HCT116 (cell line): ENCODE measurements at regions not wholly inside any gene's neighbourhood (a gene's known extent, or its start where the extent isn't known, plus 50 kb on each side); places are given as distances from the start of the nearest gene placed in this dataset.

ENCODE experiments used
- ATAC-seq: fragments of 200-7000 bp; cut with Tn5 transposase; 2 replicates; pipeline ENCODE4 v1.9.1; 2020; ENCODE audit warnings: mild to moderate bottlenecking, moderate library complexity
- BruUV-seq: library from RNA; stranded (reverse); fragments of 400-500 nt; replicated peaks from 2 replicates; lab custom pipeline; 2021; lab: Mats Ljungman, UMichigan
- CTCF ChIA-PET: fragments of 300-600 bp; sonication (Branson Sonifier 250); formaldehyde crosslinking; loops from one replicate; lab custom pipeline; 2021; ENCODE audit warnings: antibody characterized with exemption; lab: Charles Lee
- POLR2A ChIA-PET: fragments of 300-600, 350-600 bp; sonication (Branson Sonifier 250); formaldehyde crosslinking; loops from one replicate; lab custom pipeline; 2021; ENCODE audit warnings: antibody characterized with exemption; lab: Charles Lee
- RAD21 ChIA-PET, 2 experiments: fragments of 300-600 bp; sonication (Branson Sonifier 250); formaldehyde crosslinking; loops; one replicate each; lab custom pipeline; 2023; ENCODE audit warnings: low total read pairs in 2 of 2; ENCODE audit not compliant: uncharacterized antibody in 2 of 2, unreplicated experiment in 2 of 2, low non-redundant PET in 1 of 2; lab: Charles Lee
- DNase-seq: peaks from one replicate; pipeline ENCODE4 v3.0.0-alpha.2; 2010; ENCODE audit warnings: low read depth, low spot score
- H2AFZ ChIP-seq: fragments of 200-600 bp; shearing (Covaris generic), sonication (generic); 2 replicates; pipeline ENCODE4 v1.6.1; 2017; ENCODE audit warnings: low read depth, mixed run types, mixed read lengths, antibody characterized with exemption, low read length; ENCODE audit not compliant: poor library complexity, severe bottlenecking
- H3K27ac ChIP-seq: 2 replicates; pipeline ENCODE4 v1.5.1; 2012; ENCODE audit warnings: low read depth, low read length
- H3K27me3 ChIP-seq: fragments of 200-600 bp; sonication (generic); 2 replicates; pipeline ENCODE4 v1.6.1; 2016; ENCODE audit warnings: mixed run types, low read length, mixed read lengths; ENCODE audit not compliant: insufficient read depth
- H3K36me3 ChIP-seq, 2 experiments: fragments of 200-500 bp in 1 of 2; fragments of 200-600 bp in 1 of 2; sonication (Bioruptor generic) in 1 of 2; sonication (generic) in 1 of 2; 2 replicates each; pipeline versions ENCODE4 v1.5.1 to v1.6.1; 2014 to 2016; ENCODE audit warnings: low read length in 2 of 2, inconsistent platforms in 1 of 2, mixed read lengths in 1 of 2, mixed run types in 1 of 2; ENCODE audit not compliant: insufficient read depth in 2 of 2, control insufficient read depth in 1 of 2
- H3K4me1 ChIP-seq, 2 experiments: fragments of 200-600 bp in 1 of 2; sonication (generic) in 1 of 2; 2 replicates each; pipeline versions ENCODE4 v1.5.1 to v1.6.1; 2012 to 2017; ENCODE audit warnings: low read length in 2 of 2, inconsistent platforms in 1 of 2, mild to moderate bottlenecking in 1 of 2, mixed read lengths in 1 of 2, mixed run types in 1 of 2, moderate library complexity in 1 of 2; ENCODE audit not compliant: insufficient read depth in 2 of 2, control insufficient read depth in 1 of 2
- H3K4me2 ChIP-seq: fragments of 200-600 bp; sonication (generic); 2 replicates; pipeline ENCODE4 v1.6.1; 2017; ENCODE audit warnings: mixed run types, low read length, mixed read lengths
- H3K4me3 ChIP-seq, 2 experiments: fragments of 200-600 bp in 1 of 2; sonication (generic) in 1 of 2; replicated peaks in 1 of 2; 2 replicates each; pipeline ENCODE4 v1.5.1; 2011 to 2016; ENCODE audit warnings: low read length in 2 of 2, control low read depth in 1 of 2, low read depth in 1 of 2, mild to moderate bottlenecking in 1 of 2, mixed read lengths in 1 of 2, mixed run types in 1 of 2
- H3K79me2 ChIP-seq: fragments of 200-600 bp; sonication (generic); 2 replicates; pipeline ENCODE4 v1.6.1; 2017; ENCODE audit warnings: mild to moderate bottlenecking, mixed run types, low read length, moderate library complexity, mixed read lengths; ENCODE audit not compliant: insufficient read depth
- H3K9ac ChIP-seq: fragments of 200-600 bp; sonication (generic); 2 replicates; pipeline ENCODE4 v1.6.1; 2016; ENCODE audit warnings: low read length, mixed read lengths
- H3K9me2 ChIP-seq: fragments of 200-600 bp; sonication (generic), shearing (Covaris generic); 2 replicates; pipeline ENCODE4 v1.6.1; 2017; ENCODE audit warnings: mixed run types, mild to moderate bottlenecking, moderate library complexity; ENCODE audit not compliant: insufficient read depth
- H3K9me3 ChIP-seq, 2 experiments: fragments of 200-500 bp in 1 of 2; fragments of 200-600 bp in 1 of 2; sonication (Bioruptor generic) in 1 of 2; sonication (generic) in 1 of 2; 2 replicates each; pipeline ENCODE4 v1.6.1; 2014 to 2017; ENCODE audit warnings: low read length in 2 of 2, mixed read lengths in 2 of 2, inconsistent platforms in 1 of 2, low read depth in 1 of 2, mild to moderate bottlenecking in 1 of 2, mixed run types in 1 of 2, moderate library complexity in 1 of 2; ENCODE audit not compliant: control insufficient read depth in 1 of 2, insufficient read depth in 1 of 2
- H4K20me1 ChIP-seq: fragments of 200-600 bp; sonication (generic), shearing (Covaris generic); 2 replicates; pipeline ENCODE4 v1.6.1; 2017; ENCODE audit warnings: mixed run types, mild to moderate bottlenecking, moderate library complexity; ENCODE audit not compliant: insufficient read depth
- ELF1 ChIP-seq: IDR thresholded peaks from 2 replicates; pipeline ENCODE4 v1.6.1; 2012; ENCODE audit warnings: low read depth, borderline replicate concordance
- EZH2 ChIP-seq: fragments of 200-600 bp; sonication (generic); IDR thresholded peaks from 2 replicates; pipeline ENCODE4 v1.6.1; 2017; ENCODE audit warnings: antibody characterized with exemption, mixed run types
- FOSL1 ChIP-seq: IDR thresholded peaks from 2 replicates; pipeline ENCODE4 v1.6.1; 2012; ENCODE audit warnings: low read depth
- ZFX ChIP-seq: fragments of 450-650 bp; IDR thresholded peaks from 2 replicates; pipeline ENCODE4 v1.6.1; 2017
- intact Hi-C: fragments of 100-400 bp; cut with micrococcal nuclease; formaldehyde crosslinking; loops from 2 replicates; pipeline ENCODE4 v1.10.0; 2022
- TF ChIP-seq, protein P1 (sequence below): IDR thresholded peaks from 2 replicates; pipeline ENCODE4 v1.6.1; 2012; ENCODE audit warnings: low read depth
- TF ChIP-seq, protein P2 (sequence below), 3 experiments: fragments of 200-600 bp in 1 of 3; sonication (generic) in 1 of 3; IDR thresholded peaks in 2 of 3; conservative IDR thresholded peaks in 1 of 3; 2 replicates each; pipeline ENCODE4 v1.5.1; 2012 to 2017; ENCODE audit warnings: low read depth in 2 of 3, low read length in 2 of 3, antibody characterized with exemption in 1 of 3, borderline replicate concordance in 1 of 3, control low read depth in 1 of 3, mild to moderate bottlenecking in 1 of 3, mixed read lengths in 1 of 3, mixed run types in 1 of 3, moderate library complexity in 1 of 3; ENCODE audit not compliant: insufficient read depth in 1 of 3

DNA sequence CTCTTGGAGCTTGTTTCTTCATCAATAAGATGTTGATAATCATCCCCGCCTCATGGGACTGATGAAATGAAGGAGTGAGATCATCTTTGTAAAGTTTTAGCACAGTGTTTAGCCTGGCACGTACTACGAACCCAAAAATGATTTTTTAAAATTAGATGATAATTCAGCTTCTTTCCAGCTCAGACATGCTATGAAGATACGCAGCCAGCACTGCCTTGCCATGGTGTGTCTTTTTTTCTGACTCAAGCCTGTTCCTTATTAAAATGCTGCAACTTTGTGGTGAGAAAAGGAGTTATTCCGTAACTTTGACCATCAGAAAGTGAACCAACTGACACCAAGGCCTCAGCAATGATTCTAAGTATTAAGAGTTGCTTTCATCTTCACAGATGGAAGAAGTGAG is 269.0 kb downstream of the LTN1 start (continued):
- TF ChIP-seq, protein P1, sequence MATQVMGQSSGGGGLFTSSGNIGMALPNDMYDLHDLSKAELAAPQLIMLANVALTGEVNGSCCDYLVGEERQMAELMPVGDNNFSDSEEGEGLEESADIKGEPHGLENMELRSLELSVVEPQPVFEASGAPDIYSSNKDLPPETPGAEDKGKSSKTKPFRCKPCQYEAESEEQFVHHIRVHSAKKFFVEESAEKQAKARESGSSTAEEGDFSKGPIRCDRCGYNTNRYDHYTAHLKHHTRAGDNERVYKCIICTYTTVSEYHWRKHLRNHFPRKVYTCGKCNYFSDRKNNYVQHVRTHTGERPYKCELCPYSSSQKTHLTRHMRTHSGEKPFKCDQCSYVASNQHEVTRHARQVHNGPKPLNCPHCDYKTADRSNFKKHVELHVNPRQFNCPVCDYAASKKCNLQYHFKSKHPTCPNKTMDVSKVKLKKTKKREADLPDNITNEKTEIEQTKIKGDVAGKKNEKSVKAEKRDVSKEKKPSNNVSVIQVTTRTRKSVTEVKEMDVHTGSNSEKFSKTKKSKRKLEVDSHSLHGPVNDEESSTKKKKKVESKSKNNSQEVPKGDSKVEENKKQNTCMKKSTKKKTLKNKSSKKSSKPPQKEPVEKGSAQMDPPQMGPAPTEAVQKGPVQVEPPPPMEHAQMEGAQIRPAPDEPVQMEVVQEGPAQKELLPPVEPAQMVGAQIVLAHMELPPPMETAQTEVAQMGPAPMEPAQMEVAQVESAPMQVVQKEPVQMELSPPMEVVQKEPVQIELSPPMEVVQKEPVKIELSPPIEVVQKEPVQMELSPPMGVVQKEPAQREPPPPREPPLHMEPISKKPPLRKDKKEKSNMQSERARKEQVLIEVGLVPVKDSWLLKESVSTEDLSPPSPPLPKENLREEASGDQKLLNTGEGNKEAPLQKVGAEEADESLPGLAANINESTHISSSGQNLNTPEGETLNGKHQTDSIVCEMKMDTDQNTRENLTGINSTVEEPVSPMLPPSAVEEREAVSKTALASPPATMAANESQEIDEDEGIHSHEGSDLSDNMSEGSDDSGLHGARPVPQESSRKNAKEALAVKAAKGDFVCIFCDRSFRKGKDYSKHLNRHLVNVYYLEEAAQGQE, result no peak
- TF ChIP-seq FOSL1 (no peak), EZH2 (no peak)

DNA sequence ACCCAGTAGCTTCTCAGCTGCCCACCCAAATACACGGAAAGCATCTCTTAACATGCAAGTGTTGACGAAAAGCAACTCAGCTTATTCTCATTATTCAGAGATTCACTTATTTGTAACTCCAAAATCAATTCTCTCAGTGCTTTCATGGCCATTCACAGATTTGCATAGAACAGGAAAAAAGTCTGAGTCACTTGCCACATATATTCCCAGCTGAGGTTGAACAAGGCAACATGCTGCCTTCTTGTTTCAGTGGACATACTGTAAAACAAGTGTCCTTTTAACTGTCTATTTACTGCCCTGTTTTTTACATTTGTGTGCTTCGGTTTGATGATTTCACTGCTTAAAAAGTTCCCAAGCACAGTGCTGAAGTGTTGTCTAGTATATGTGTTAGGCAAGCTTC is 273.0 kb downstream of the LTN1 start:
- H3K9me2 ChIP-seq, result no peaks in the 10 kb centered on the region
- no peak for TF ChIP-seq ELF1
- TF ChIP-seq, protein P2, sequence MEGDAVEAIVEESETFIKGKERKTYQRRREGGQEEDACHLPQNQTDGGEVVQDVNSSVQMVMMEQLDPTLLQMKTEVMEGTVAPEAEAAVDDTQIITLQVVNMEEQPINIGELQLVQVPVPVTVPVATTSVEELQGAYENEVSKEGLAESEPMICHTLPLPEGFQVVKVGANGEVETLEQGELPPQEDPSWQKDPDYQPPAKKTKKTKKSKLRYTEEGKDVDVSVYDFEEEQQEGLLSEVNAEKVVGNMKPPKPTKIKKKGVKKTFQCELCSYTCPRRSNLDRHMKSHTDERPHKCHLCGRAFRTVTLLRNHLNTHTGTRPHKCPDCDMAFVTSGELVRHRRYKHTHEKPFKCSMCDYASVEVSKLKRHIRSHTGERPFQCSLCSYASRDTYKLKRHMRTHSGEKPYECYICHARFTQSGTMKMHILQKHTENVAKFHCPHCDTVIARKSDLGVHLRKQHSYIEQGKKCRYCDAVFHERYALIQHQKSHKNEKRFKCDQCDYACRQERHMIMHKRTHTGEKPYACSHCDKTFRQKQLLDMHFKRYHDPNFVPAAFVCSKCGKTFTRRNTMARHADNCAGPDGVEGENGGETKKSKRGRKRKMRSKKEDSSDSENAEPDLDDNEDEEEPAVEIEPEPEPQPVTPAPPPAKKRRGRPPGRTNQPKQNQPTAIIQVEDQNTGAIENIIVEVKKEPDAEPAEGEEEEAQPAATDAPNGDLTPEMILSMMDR (IDR thresholded peaks at IDR 0.05 in 2 of 3, conservative IDR thresholded peaks at IDR 0.05 in 1 of 3; ENCODE audit: borderline replicate concordance in 1 of 3, insufficient read depth in 1 of 3, low read depth in 2 of 3, low read length in 2 of 3), result no peak
- no peak for TF ChIP-seq ZFX
- TF ChIP-seq FOSL1, result no peak
- no peak overlapping the region for H3K4me3 ChIP-seq
- no peak overlapping the region for H3K4me2 ChIP-seq
- no peak for ATAC-seq
- H3K27ac ChIP-seq, result no peak overlapping the region
- no TSS peak for BruUV-seq
- no peaks in the 10 kb centered on the region for H3K27me3 ChIP-seq
- H2AFZ ChIP-seq, result no peak overlapping the region
- H3K4me1 ChIP-seq, result no peaks in the 10 kb centered on the region
- no peak overlapping the region for H3K9ac ChIP-seq
- DNase-seq, result no peak
- no peaks in the 10 kb centered on the region for H3K79me2 ChIP-seq
- no peaks in the 10 kb centered on the region for H4K20me1 ChIP-seq
- RAD21 ChIA-PET, result no interaction called here
- CTCF ChIA-PET, result no interaction called here
- POLR2A ChIA-PET, result no interaction called here
- intact Hi-C loops, result no loop called here
- no peaks in the 10 kb centered on the region for H3K36me3 ChIP-seq
- H3K9me3 ChIP-seq, result no peaks in the 10 kb centered on the region; a peak in 1 of 4 replicates
